HCT116 (cell line): ENCODE measurements at regions not wholly inside any gene's neighbourhood (a gene's known extent, or its start where the extent isn't known, plus 50 kb on each side); places are given as distances from the start of the nearest gene placed in this dataset.
"Not testable (repeated sequence)": the region's sequence is repeated elsewhere in the genome, so short reads cannot be mapped to it uniquely, and the experiment has no call there.

Source experiments
- EZH2phosphoT487 ChIP-seq: fragments of 200-600 bp; IDR thresholded peaks from 2 replicates; pipeline ENCODE4 v1.6.1; 2018; ENCODE audit warnings: antibody characterized with exemption, borderline replicate concordance
- POLR2A ChIP-seq: IDR thresholded peaks from 2 replicates; pipeline ENCODE4 v1.7.0; 2011; ENCODE audit warnings: borderline replicate concordance; ENCODE audit not compliant: insufficient read depth, insufficient read length; ENCODE audit errors: extremely low read depth
- POLR2AphosphoS5 ChIP-seq: IDR thresholded peaks from 2 replicates; pipeline ENCODE4 v1.6.1; 2011; ENCODE audit warnings: mild to moderate bottlenecking, low read depth, low read length, moderate library complexity
- RAD21 ChIP-seq: IDR thresholded peaks from 2 replicates; pipeline ENCODE4 v1.6.1; 2012; ENCODE audit warnings: low read depth, mild to moderate bottlenecking
- SRF ChIP-seq: IDR thresholded peaks from 2 replicates; pipeline ENCODE4 v1.6.1; 2012; ENCODE audit warnings: low read depth
- ZNF274 ChIP-seq: fragments of 200-500 bp; sonication (Bioruptor generic); IDR thresholded peaks from 2 replicates; pipeline ENCODE4 v1.6.1; 2014; ENCODE audit warnings: mild to moderate bottlenecking, low read depth, low read length, inconsistent platforms
- TF ChIP-seq, protein P1 (sequence below), 3 experiments: fragments of 200-600 bp in 1 of 3; sonication (generic) in 1 of 3; IDR thresholded peaks in 2 of 3; conservative IDR thresholded peaks in 1 of 3; 2 replicates each; pipeline ENCODE4 v1.5.1; 2012 to 2017; ENCODE audit warnings: low read depth in 2 of 3, low read length in 2 of 3, antibody characterized with exemption in 1 of 3, borderline replicate concordance in 1 of 3, control low read depth in 1 of 3, mild to moderate bottlenecking in 1 of 3, mixed read lengths in 1 of 3, mixed run types in 1 of 3, moderate library complexity in 1 of 3; ENCODE audit not compliant: insufficient read depth in 1 of 3
- TF ChIP-seq, protein P2 (sequence below): IDR thresholded peaks from 2 replicates; pipeline ENCODE4 v1.6.1; 2012
- TF ChIP-seq, protein P3 (sequence below): IDR thresholded peaks from 2 replicates; pipeline ENCODE4 v1.6.1; 2012; ENCODE audit warnings: low read depth
- TF ChIP-seq, protein P4 (sequence below): IDR thresholded peaks from 2 replicates; pipeline ENCODE4 v1.6.1; 2012

DNA sequence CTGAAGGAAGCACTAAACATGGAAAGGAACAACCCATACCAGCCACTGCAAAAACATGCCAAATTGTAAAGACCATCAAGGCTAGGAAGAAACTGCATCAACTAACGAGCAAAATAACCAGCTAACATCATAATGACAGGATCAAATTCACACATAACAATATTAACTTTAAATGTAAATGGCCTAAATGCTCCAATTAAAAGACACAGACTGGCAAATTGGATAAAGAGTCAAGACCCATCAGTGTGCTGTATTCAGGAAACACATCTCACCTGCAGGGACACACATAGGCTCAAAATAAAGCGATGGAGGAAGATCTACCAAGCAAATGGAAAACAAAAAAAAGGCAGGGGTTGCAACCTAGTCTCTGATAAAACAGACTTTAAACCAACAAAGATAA, 113.5 kb upstream of the DLG1 start:
- TF ChIP-seq, protein P1, sequence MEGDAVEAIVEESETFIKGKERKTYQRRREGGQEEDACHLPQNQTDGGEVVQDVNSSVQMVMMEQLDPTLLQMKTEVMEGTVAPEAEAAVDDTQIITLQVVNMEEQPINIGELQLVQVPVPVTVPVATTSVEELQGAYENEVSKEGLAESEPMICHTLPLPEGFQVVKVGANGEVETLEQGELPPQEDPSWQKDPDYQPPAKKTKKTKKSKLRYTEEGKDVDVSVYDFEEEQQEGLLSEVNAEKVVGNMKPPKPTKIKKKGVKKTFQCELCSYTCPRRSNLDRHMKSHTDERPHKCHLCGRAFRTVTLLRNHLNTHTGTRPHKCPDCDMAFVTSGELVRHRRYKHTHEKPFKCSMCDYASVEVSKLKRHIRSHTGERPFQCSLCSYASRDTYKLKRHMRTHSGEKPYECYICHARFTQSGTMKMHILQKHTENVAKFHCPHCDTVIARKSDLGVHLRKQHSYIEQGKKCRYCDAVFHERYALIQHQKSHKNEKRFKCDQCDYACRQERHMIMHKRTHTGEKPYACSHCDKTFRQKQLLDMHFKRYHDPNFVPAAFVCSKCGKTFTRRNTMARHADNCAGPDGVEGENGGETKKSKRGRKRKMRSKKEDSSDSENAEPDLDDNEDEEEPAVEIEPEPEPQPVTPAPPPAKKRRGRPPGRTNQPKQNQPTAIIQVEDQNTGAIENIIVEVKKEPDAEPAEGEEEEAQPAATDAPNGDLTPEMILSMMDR (IDR thresholded peaks at IDR 0.05 in 2 of 3, conservative IDR thresholded peaks at IDR 0.05 in 1 of 3; ENCODE audit: borderline replicate concordance in 1 of 3, insufficient read depth in 1 of 3, low read depth in 2 of 3, low read length in 2 of 3) = not testable (repeated sequence)
- TF ChIP-seq POLR2A, EZH2phosphoT487, ZNF274, POLR2AphosphoS5, SRF, RAD21: not testable (repeated sequence)
- TF ChIP-seq, protein P2, sequence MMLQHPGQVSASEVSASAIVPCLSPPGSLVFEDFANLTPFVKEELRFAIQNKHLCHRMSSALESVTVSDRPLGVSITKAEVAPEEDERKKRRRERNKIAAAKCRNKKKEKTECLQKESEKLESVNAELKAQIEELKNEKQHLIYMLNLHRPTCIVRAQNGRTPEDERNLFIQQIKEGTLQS = not testable (repeated sequence)
- TF ChIP-seq, protein P3, sequence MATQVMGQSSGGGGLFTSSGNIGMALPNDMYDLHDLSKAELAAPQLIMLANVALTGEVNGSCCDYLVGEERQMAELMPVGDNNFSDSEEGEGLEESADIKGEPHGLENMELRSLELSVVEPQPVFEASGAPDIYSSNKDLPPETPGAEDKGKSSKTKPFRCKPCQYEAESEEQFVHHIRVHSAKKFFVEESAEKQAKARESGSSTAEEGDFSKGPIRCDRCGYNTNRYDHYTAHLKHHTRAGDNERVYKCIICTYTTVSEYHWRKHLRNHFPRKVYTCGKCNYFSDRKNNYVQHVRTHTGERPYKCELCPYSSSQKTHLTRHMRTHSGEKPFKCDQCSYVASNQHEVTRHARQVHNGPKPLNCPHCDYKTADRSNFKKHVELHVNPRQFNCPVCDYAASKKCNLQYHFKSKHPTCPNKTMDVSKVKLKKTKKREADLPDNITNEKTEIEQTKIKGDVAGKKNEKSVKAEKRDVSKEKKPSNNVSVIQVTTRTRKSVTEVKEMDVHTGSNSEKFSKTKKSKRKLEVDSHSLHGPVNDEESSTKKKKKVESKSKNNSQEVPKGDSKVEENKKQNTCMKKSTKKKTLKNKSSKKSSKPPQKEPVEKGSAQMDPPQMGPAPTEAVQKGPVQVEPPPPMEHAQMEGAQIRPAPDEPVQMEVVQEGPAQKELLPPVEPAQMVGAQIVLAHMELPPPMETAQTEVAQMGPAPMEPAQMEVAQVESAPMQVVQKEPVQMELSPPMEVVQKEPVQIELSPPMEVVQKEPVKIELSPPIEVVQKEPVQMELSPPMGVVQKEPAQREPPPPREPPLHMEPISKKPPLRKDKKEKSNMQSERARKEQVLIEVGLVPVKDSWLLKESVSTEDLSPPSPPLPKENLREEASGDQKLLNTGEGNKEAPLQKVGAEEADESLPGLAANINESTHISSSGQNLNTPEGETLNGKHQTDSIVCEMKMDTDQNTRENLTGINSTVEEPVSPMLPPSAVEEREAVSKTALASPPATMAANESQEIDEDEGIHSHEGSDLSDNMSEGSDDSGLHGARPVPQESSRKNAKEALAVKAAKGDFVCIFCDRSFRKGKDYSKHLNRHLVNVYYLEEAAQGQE = not testable (repeated sequence)
- TF ChIP-seq, protein P4, sequence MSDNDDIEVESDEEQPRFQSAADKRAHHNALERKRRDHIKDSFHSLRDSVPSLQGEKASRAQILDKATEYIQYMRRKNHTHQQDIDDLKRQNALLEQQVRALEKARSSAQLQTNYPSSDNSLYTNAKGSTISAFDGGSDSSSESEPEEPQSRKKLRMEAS = not testable (repeated sequence)
